Hepatocyte (in vitro differentiated cells): ENCODE measurements at regions not wholly inside any gene's neighbourhood (a gene's known extent, or its start where the extent isn't known, plus 50 kb on each side); places are given as distances from the start of the nearest gene placed in this dataset.

Experiments used
- DNase-seq: peaks from one replicate; pipeline ENCODE4 v3.0.0-alpha.2; 2016; ENCODE audit warnings: low spot score
- H2AFZ ChIP-seq: fragments of 200-600 bp; sonication (generic); 2 replicates; pipeline ENCODE4 v1.6.0; 2016; ENCODE audit warnings: antibody characterized with exemption, mild to moderate bottlenecking
- H3K27ac ChIP-seq: fragments of 200-600 bp; sonication (generic); 2 replicates; pipeline ENCODE4 v1.5.1; 2016; ENCODE audit warnings: mild to moderate bottlenecking
- H3K27me3 ChIP-seq: fragments of 200-600 bp; sonication (generic); 2 replicates; pipeline ENCODE4 v1.6.1; 2016
- H3K36me3 ChIP-seq: fragments of 200-600 bp; sonication (generic); replicated peaks from 2 replicates; pipeline ENCODE4 v1.5.1; 2016; ENCODE audit warnings: low read depth; ENCODE audit not compliant: insufficient read depth
- H3K4me1 ChIP-seq: fragments of 200-600 bp; sonication (generic); 2 replicates; pipeline ENCODE4 v1.5.1; 2016; ENCODE audit warnings: mild to moderate bottlenecking, moderate library complexity; ENCODE audit not compliant: insufficient read depth
- H3K4me2 ChIP-seq: fragments of 200-600 bp; sonication (generic); 2 replicates; pipeline ENCODE4 v1.6.0; 2016
- H3K4me3 ChIP-seq: fragments of 200-600 bp; sonication (generic); 2 replicates; pipeline ENCODE4 v1.5.1; 2016; ENCODE audit warnings: mild to moderate bottlenecking
- H3K79me2 ChIP-seq: fragments of 200-600 bp; sonication (generic); 2 replicates; pipeline ENCODE4 v1.6.0; 2017; ENCODE audit warnings: mild to moderate bottlenecking
- H3K9me2 ChIP-seq: fragments of 200-600 bp; sonication (generic); replicated peaks from 2 replicates; pipeline ENCODE4 v1.6.0; 2017; ENCODE audit warnings: mild to moderate bottlenecking; ENCODE audit not compliant: insufficient read depth
- H3K9me3 ChIP-seq: fragments of 200-600 bp; sonication (generic); 2 replicates; pipeline ENCODE4 v1.5.1; 2016; ENCODE audit warnings: low read depth, mild to moderate bottlenecking
- H4K20me1 ChIP-seq: fragments of 200-600 bp; sonication (generic); 2 replicates; pipeline ENCODE4 v1.6.0; 2016; ENCODE audit warnings: mild to moderate bottlenecking; ENCODE audit not compliant: insufficient read depth, poor library complexity, severe bottlenecking
- EZH2 ChIP-seq: fragments of 200-600 bp; sonication (generic); IDR thresholded peaks from 2 replicates; pipeline ENCODE4 v1.6.1; 2016; ENCODE audit warnings: antibody characterized with exemption, mild to moderate bottlenecking, borderline replicate concordance
- EZH2phosphoT487 ChIP-seq: fragments of 200-600 bp; sonication (generic); IDR thresholded peaks from one replicate; pipeline ENCODE4 v1.6.1; 2018; ENCODE audit warnings: antibody characterized with exemption, mild to moderate bottlenecking, low read depth, moderate library complexity; ENCODE audit not compliant: unreplicated experiment, severe bottlenecking
- WGBS: methylation state at CpG from one replicate; pipeline ENCODE4 v1.1.6; 2016; ENCODE audit warnings: low lambda C conversion rate; ENCODE audit errors: missing lambda C conversion rate; 5-methylcytosine and 5-hydroxymethylcytosine counted together
- TF ChIP-seq, protein P1 (sequence below): fragments of 200-600 bp; sonication (generic); IDR thresholded peaks from 2 replicates; pipeline ENCODE4 v1.5.1; 2016; ENCODE audit warnings: antibody characterized with exemption, mild to moderate bottlenecking; ENCODE audit not compliant: poor library complexity

GRCh38 chr4:120293341-120293740, 226.7 kb upstream of the MAD2L1 start:
- no peak for DNase-seq
- no peaks in the 10 kb centered on the region for H3K36me3 ChIP-seq
- no peaks in the 10 kb centered on the region for H3K9me2 ChIP-seq
- WGBS = 90% methylated on average over 4 of the region's 4 CpGs
- H3K4me3 ChIP-seq = no peak overlapping the region
- no peaks in the 10 kb centered on the region for H3K4me1 ChIP-seq
- H3K9me3 ChIP-seq = no peaks in the 10 kb centered on the region
- TF ChIP-seq, protein P1, sequence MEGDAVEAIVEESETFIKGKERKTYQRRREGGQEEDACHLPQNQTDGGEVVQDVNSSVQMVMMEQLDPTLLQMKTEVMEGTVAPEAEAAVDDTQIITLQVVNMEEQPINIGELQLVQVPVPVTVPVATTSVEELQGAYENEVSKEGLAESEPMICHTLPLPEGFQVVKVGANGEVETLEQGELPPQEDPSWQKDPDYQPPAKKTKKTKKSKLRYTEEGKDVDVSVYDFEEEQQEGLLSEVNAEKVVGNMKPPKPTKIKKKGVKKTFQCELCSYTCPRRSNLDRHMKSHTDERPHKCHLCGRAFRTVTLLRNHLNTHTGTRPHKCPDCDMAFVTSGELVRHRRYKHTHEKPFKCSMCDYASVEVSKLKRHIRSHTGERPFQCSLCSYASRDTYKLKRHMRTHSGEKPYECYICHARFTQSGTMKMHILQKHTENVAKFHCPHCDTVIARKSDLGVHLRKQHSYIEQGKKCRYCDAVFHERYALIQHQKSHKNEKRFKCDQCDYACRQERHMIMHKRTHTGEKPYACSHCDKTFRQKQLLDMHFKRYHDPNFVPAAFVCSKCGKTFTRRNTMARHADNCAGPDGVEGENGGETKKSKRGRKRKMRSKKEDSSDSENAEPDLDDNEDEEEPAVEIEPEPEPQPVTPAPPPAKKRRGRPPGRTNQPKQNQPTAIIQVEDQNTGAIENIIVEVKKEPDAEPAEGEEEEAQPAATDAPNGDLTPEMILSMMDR = no peak
- TF ChIP-seq EZH2phosphoT487 = no peak
- TF ChIP-seq EZH2 = no peak
- H4K20me1 ChIP-seq = no peaks in the 10 kb centered on the region
- H3K79me2 ChIP-seq = no peaks in the 10 kb centered on the region
- no peak overlapping the region for H2AFZ ChIP-seq
- no peaks in the 10 kb centered on the region for H3K27me3 ChIP-seq
- H3K4me2 ChIP-seq = no peak overlapping the region
- H3K27ac ChIP-seq = no peak overlapping the region

DNA sequence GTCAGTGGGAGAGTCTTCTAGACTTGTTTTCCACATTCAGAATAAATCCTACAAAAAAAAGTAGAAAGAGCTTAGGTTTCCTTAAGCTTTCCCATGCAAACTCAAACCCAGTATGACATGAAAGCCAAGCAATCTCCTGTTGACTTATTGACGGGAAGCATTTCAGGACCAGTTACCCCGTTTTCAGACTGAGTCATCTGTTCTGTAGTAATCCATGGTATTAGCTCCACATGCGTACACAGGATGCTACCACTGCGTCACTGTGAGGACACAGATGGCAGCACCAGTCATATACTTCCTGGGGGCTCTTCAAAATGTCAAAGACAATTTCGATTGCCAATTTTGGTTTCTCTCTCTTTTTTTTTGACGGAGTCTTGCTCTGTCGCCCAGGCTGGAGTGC, 224.9 kb upstream of the MAD2L1 start:
- Histone ChIP-seq H3K4me1 (no peaks in the 10 kb centered on the region), H3K4me2 (no peak overlapping the region), H3K9me3 (no peaks in the 10 kb centered on the region), H3K27ac (no peak overlapping the region), H3K79me2 (no peaks in the 10 kb centered on the region), H3K4me3 (no peak overlapping the region), H3K36me3 (no peaks in the 10 kb centered on the region), H3K9me2 (no peaks in the 10 kb centered on the region), H4K20me1 (no peaks in the 10 kb centered on the region), H3K27me3 (no peaks in the 10 kb centered on the region), H2AFZ (no peak overlapping the region)
- TF ChIP-seq EZH2phosphoT487 (no peak), EZH2 (no peak)
- TF ChIP-seq, protein P1 = no peak
- 62% methylated on average over 5 of the region's 7 CpGs for WGBS
- DNase-seq = no peak

DNA sequence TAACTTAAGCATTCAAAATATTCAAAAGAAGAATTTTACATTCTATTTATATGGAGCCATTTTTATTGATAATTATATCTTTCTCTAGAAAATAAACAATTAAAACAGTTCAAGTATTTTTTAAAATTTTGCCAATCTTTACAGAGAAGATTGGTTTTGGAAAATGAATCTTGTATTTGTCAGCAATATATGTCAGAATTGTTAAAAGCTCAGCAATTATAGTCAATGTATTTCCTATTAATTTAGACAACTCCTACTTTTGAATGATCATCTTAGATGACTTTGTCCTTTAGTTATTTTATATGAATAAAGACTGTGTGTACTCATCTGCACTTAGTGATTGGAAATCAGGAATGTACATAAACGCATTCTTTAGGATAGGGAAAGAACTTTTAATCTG, 223.9 kb upstream of the MAD2L1 start:
- no peak for DNase-seq
- Histone ChIP-seq H2AFZ (no peak overlapping the region), H3K27me3 (no peaks in the 10 kb centered on the region), H3K9me3 (no peaks in the 10 kb centered on the region), H4K20me1 (no peaks in the 10 kb centered on the region), H3K9me2 (no peaks in the 10 kb centered on the region), H3K36me3 (no peaks in the 10 kb centered on the region), H3K27ac (no peak overlapping the region), H3K4me3 (no peak overlapping the region), H3K4me1 (no peaks in the 10 kb centered on the region), H3K79me2 (no peaks in the 10 kb centered on the region), H3K4me2 (no peak overlapping the region)
- 84% methylated on average over 1 of the region's 1 CpG for WGBS
- TF ChIP-seq, protein P1 = no peak
- TF ChIP-seq EZH2phosphoT487 = no peak
- no peak for TF ChIP-seq EZH2

- 78% methylated on average over 2 of the region's 2 CpGs for WGBS
- no peaks in the 10 kb centered on the region for H3K36me3 ChIP-seq
Observed at GRCh38 chr4:120286813-120287212, 220.2 kb upstream of the MAD2L1 start.

More at GRCh38 chr4:120286813-120287212, 220.2 kb upstream of the MAD2L1 start:
- no peak overlapping the region for H3K27ac ChIP-seq
- no peak for TF ChIP-seq EZH2
- TF ChIP-seq, protein P1 = peak; percentile 27
- no peak for TF ChIP-seq EZH2phosphoT487
- H3K79me2 ChIP-seq = no peaks in the 10 kb centered on the region
- H4K20me1 ChIP-seq = no peaks in the 10 kb centered on the region
- H3K4me3 ChIP-seq = no peak overlapping the region
- H3K9me3 ChIP-seq = no peaks in the 10 kb centered on the region
- DNase-seq = no peak
- H2AFZ ChIP-seq = no peak overlapping the region
- no peaks in the 10 kb centered on the region for H3K4me1 ChIP-seq
- no peaks in the 10 kb centered on the region for H3K27me3 ChIP-seq
- H3K4me2 ChIP-seq = no peak overlapping the region
- H3K9me2 ChIP-seq = no peaks in the 10 kb centered on the region
